Activated CD8-positive, alpha-beta memory T cell treated with anti-CD3 and anti-CD28 coated beads for 24 hours (primary cell): ENCODE measurements at regions not wholly inside any gene's neighbourhood (a gene's known extent, or its start where the extent isn't known, plus 50 kb on each side); places are given as distances from the start of the nearest gene placed in this dataset.

ENCODE experiments used
- DNase-seq: peaks from one replicate; pipeline ENCODE4 v3.0.0-alpha.2; 2020

- DNase-seq = no peak
Measured at GRCh38 chr3:124413989-124414598, 316.2 kb upstream of the UMPS start.

- no peak for DNase-seq
Measured at GRCh38 chr3:124415446-124415960, 314.7 kb upstream of the UMPS start.

- DNase-seq = no peak
Measured at GRCh38 chr3:124419303-124419702, 310.9 kb upstream of the UMPS start.

GRCh38 chr3:124420392-124420791, 309.9 kb upstream of the UMPS start:
- DNase-seq = no peak

GRCh38 chr3:124422805-124423204, 307.4 kb upstream of the UMPS start:
- DNase-seq = no peak

- DNase-seq = no peak
Measured at GRCh38 chr3:124424396-124424795, 305.9 kb upstream of the UMPS start.

- no peak for DNase-seq
Measured at GRCh38 chr3:124425972-124426371, 304.3 kb upstream of the UMPS start.

- DNase-seq = no peak
Measured at GRCh38 chr3:124428372-124429128, 301.7 kb upstream of the UMPS start.

- DNase-seq = no peak
Measured at GRCh38 chr3:124429129-124429815, 301.0 kb upstream of the UMPS start.

- DNase-seq = no peak
Measured at GRCh38 chr3:124431331-124431994, 298.8 kb upstream of the UMPS start.

- DNase-seq = no peak
Measured at GRCh38 chr3:124434176-124434575, 296.1 kb upstream of the UMPS start.

GRCh38 chr3:124435467-124435866, 294.8 kb upstream of the UMPS start:
- DNase-seq = no peak

- no peak for DNase-seq
Measured at GRCh38 chr3:124438813-124439212, 291.4 kb upstream of the UMPS start.

- no peak for DNase-seq
Measured at GRCh38 chr3:124439603-124440002, 290.6 kb upstream of the UMPS start.

- DNase-seq = no peak
Measured at GRCh38 chr3:124441766-124442165, 288.5 kb upstream of the UMPS start.

GRCh38 chr3:124442463-124442862, 287.8 kb upstream of the UMPS start:
- DNase-seq = no peak

- no peak for DNase-seq
Measured at GRCh38 chr3:124443446-124443845, 286.8 kb upstream of the UMPS start.

GRCh38 chr3:124444075-124444474, 286.2 kb upstream of the UMPS start:
- no peak for DNase-seq

GRCh38 chr3:124444896-124445295, 285.4 kb upstream of the UMPS start:
- DNase-seq = no peak

GRCh38 chr3:124447845-124448244, 282.4 kb upstream of the UMPS start:
- no peak for DNase-seq

- DNase-seq = no peak
Measured at GRCh38 chr3:124448954-124449353, 281.3 kb upstream of the UMPS start.

GRCh38 chr3:124450366-124450765, 279.9 kb upstream of the UMPS start:
- no peak for DNase-seq

GRCh38 chr3:124451630-124452317, 278.5 kb upstream of the UMPS start:
- DNase-seq = no peak
